K562 (cell line): ENCODE measurements at regions not wholly inside any gene's neighbourhood (a gene's known extent, or its start where the extent isn't known, plus 50 kb on each side); places are given as distances from the start of the nearest gene placed in this dataset.

Experiments used
- YY1 ChIP-seq, 3 experiments: IDR thresholded peaks; 2 replicates each; pipeline ENCODE4 v1.6.1; 2011; ENCODE audit warnings: low read length in 2 of 3, mild to moderate bottlenecking in 2 of 3, moderate library complexity in 2 of 3, borderline replicate concordance in 1 of 3, control low read depth in 1 of 3, low read depth in 1 of 3; ENCODE audit not compliant: insufficient read depth in 3 of 3, insufficient replicate concordance in 2 of 3, control insufficient read depth in 1 of 3, insufficient read length in 1 of 3; ENCODE audit errors: extremely low read depth in 1 of 3
- TF ChIP-seq, protein P1 (sequence below): fragments of 250-450 bp; sonication (Bioruptor Pico); IDR thresholded peaks from 2 replicates; pipeline ENCODE4 v1.4.0; 2020; ENCODE audit warnings: mild to moderate bottlenecking

DNA sequence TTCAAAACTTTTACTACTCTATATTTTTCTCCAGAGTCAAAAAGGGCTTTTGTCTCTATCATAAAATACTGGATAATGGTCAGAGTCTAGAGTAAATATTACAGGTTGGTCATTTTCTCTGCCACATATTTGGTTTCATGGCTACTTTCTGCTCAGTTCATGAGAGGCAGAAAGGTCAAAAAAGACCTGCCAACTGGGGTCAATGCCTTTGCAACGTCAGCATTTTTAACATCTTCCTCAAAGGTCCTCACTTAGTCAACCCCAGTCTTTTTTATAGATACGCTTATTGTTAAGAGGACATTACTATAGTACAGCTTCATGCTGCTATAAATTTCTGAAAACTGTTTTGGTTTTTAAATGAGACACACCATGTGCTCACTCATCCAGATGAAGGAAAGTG, 312.1 kb upstream of the ARHGEF26 start:
- TF ChIP-seq YY1 (IDR thresholded peaks at IDR 0.05; ENCODE audit: borderline replicate concordance in 1 of 3, control insufficient read depth in 1 of 3, extremely low read depth in 1 of 3, insufficient read depth in 3 of 3, insufficient read length in 1 of 3, insufficient replicate concordance in 2 of 3, low read depth in 1 of 3, low read length in 2 of 3) = no peak
- TF ChIP-seq, protein P1, sequence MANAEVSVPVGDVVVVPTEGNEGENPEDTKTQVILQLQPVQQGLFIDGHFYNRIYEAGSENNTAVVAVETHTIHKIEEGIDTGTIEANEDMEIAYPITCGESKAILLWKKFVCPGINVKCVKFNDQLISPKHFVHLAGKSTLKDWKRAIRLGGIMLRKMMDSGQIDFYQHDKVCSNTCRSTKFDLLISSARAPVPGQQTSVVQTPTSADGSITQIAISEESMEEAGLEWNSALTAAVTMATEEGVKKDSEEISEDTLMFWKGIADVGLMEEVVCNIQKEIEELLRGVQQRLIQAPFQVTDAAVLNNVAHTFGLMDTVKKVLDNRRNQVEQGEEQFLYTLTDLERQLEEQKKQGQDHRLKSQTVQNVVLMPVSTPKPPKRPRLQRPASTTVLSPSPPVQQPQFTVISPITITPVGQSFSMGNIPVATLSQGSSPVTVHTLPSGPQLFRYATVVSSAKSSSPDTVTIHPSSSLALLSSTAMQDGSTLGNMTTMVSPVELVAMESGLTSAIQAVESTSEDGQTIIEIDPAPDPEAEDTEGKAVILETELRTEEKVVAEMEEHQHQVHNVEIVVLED = no peak
